Muscle layer of colon (tissue), 2 donors: ENCODE measurements at regions not wholly inside any gene's neighbourhood (a gene's known extent, or its start where the extent isn't known, plus 50 kb on each side); places are given as distances from the start of the nearest gene placed in this dataset.

Experiments
- H3K27ac ChIP-seq: one replicate; pipeline ENCODE4 v1.7.0; 2013; ENCODE audit warnings: low read depth, mild to moderate bottlenecking, low read length, moderate library complexity
- H3K27me3 ChIP-seq, 2 donors: one replicate each; pipeline ENCODE4 v1.7.0; 2013; ENCODE audit warnings: low read length in 2 of 2, mild to moderate bottlenecking in 2 of 2; ENCODE audit not compliant: insufficient read depth in 2 of 2, control insufficient read depth in 1 of 2
- H3K36me3 ChIP-seq: one replicate; pipeline ENCODE4 v1.7.0; 2013; ENCODE audit warnings: mild to moderate bottlenecking, low read length; ENCODE audit not compliant: insufficient read depth
- H3K4me1 ChIP-seq: one replicate; pipeline ENCODE4 v1.7.0; 2013; ENCODE audit warnings: mild to moderate bottlenecking, low read length; ENCODE audit not compliant: insufficient read depth
- H3K4me3 ChIP-seq, 2 donors: one replicate each; pipeline ENCODE4 v1.7.0; 2013; ENCODE audit warnings: low read length in 2 of 2, low read depth in 1 of 2, mild to moderate bottlenecking in 1 of 2, moderate library complexity in 1 of 2
- H3K9ac ChIP-seq: one replicate; pipeline ENCODE4 v1.7.0; 2013; ENCODE audit warnings: low read length
- H3K9me3 ChIP-seq: one replicate; pipeline ENCODE4 v1.7.0; 2013; ENCODE audit warnings: mild to moderate bottlenecking, low read length
- donor health status: abdominal sarcoma.
- donor health status: Adenocarcinoma of cecum.

- Histone ChIP-seq H3K27me3 (no peaks in the 10 kb centered on the region), H3K4me1 (peaks cover 8% of the 10 kb centered on the region), H3K4me3 (no peak overlapping the region), H3K9me3 (no peaks in the 10 kb centered on the region), H3K27ac (no peak overlapping the region), H3K9ac (no peak overlapping the region), H3K36me3 (no peaks in the 10 kb centered on the region)
These were observed 93.0 kb upstream of the IL6 start for GRCh38 chr7:22633954-22634474.

GRCh38 chr7:22633286-22633953 is 93.6 kb upstream of the IL6 start:
- no peak overlapping the region for H3K27ac ChIP-seq
- H3K9me3 ChIP-seq = no peaks in the 10 kb centered on the region
- H3K4me3 ChIP-seq = no peak overlapping the region
- H3K36me3 ChIP-seq = no peaks in the 10 kb centered on the region
- no peaks in the 10 kb centered on the region for H3K27me3 ChIP-seq
- no peak overlapping the region for H3K9ac ChIP-seq
- peaks cover 8% of the 10 kb centered on the region for H3K4me1 ChIP-seq

- H3K9ac ChIP-seq = no peak overlapping the region
- H3K4me1 ChIP-seq = peaks cover 8% of the 10 kb centered on the region
- no peak overlapping the region for H3K27ac ChIP-seq
- H3K9me3 ChIP-seq = no peaks in the 10 kb centered on the region
- H3K27me3 ChIP-seq = no peaks in the 10 kb centered on the region
- H3K36me3 ChIP-seq = no peaks in the 10 kb centered on the region
- H3K4me3 ChIP-seq = no peak overlapping the region
These were observed 94.3 kb upstream of the IL6 start for GRCh38 chr7:22632674-22633073.

GRCh38 chr7:22631730-22632129 is 95.3 kb upstream of the IL6 start:
- no peak overlapping the region for H3K9ac ChIP-seq
- no peak overlapping the region for H3K4me3 ChIP-seq
- H3K4me1 ChIP-seq = peaks cover 8% of the 10 kb centered on the region
- no peaks in the 10 kb centered on the region for H3K36me3 ChIP-seq
- H3K27ac ChIP-seq = no peak overlapping the region
- H3K27me3 ChIP-seq = no peaks in the 10 kb centered on the region
- no peaks in the 10 kb centered on the region for H3K9me3 ChIP-seq

- Histone ChIP-seq H3K27me3 (no peaks in the 10 kb centered on the region), H3K27ac (no peak overlapping the region), H3K4me1 (peaks cover 8% of the 10 kb centered on the region), H3K9ac (no peak overlapping the region), H3K9me3 (no peaks in the 10 kb centered on the region), H3K36me3 (no peaks in the 10 kb centered on the region), H3K4me3 (no peak overlapping the region)
These were observed 96.9 kb upstream of the IL6 start for GRCh38 chr7:22630069-22630468.

- no peaks in the 10 kb centered on the region for H3K27me3 ChIP-seq
- H3K9me3 ChIP-seq = no peaks in the 10 kb centered on the region
- H3K4me3 ChIP-seq = no peak overlapping the region
- peaks cover 7% of the 10 kb centered on the region for H3K4me1 ChIP-seq
- no peaks in the 10 kb centered on the region for H3K36me3 ChIP-seq
- H3K9ac ChIP-seq = no peak overlapping the region
- H3K27ac ChIP-seq = no peak overlapping the region
These were observed 97.9 kb upstream of the IL6 start for GRCh38 chr7:22629056-22629455.

GRCh38 chr7:22628112-22628511 is 98.9 kb upstream of the IL6 start:
- Histone ChIP-seq H3K9me3 (no peaks in the 10 kb centered on the region), H3K27me3 (no peaks in the 10 kb centered on the region), H3K9ac (no peak overlapping the region), H3K36me3 (no peaks in the 10 kb centered on the region), H3K4me3 (no peak overlapping the region), H3K27ac (no peak overlapping the region), H3K4me1 (peaks cover 4% of the 10 kb centered on the region)

GRCh38 chr7:22627136-22627535 is 99.9 kb upstream of the IL6 start:
- Histone ChIP-seq H3K36me3 (no peaks in the 10 kb centered on the region), H3K27ac (no peak overlapping the region), H3K4me3 (no peak overlapping the region), H3K27me3 (no peaks in the 10 kb centered on the region), H3K9me3 (no peaks in the 10 kb centered on the region), H3K9ac (no peak overlapping the region), H3K4me1 (peaks cover 4% of the 10 kb centered on the region)

- H3K9me3 ChIP-seq = no peaks in the 10 kb centered on the region
- no peaks in the 10 kb centered on the region for H3K27me3 ChIP-seq
- H3K4me3 ChIP-seq = no peak overlapping the region
- H3K27ac ChIP-seq = no peak overlapping the region
- H3K9ac ChIP-seq = no peak overlapping the region
- H3K36me3 ChIP-seq = no peaks in the 10 kb centered on the region
- H3K4me1 ChIP-seq = peaks cover 4% of the 10 kb centered on the region
These were observed 101.7 kb upstream of the IL6 start for GRCh38 chr7:22625251-22625650.

GRCh38 chr7:22624781-22625180 is 102.2 kb upstream of the IL6 start:
- Histone ChIP-seq H3K27me3 (no peaks in the 10 kb centered on the region), H3K27ac (no peak overlapping the region), H3K4me1 (peaks cover 4% of the 10 kb centered on the region), H3K36me3 (no peaks in the 10 kb centered on the region), H3K4me3 (no peak overlapping the region), H3K9me3 (no peaks in the 10 kb centered on the region), H3K9ac (no peak overlapping the region)

- no peak overlapping the region for H3K4me3 ChIP-seq
- H3K27me3 ChIP-seq = no peaks in the 10 kb centered on the region
- no peaks in the 10 kb centered on the region for H3K36me3 ChIP-seq
- H3K9me3 ChIP-seq = peaks cover 7% of the 10 kb centered on the region
- no peak overlapping the region for H3K9ac ChIP-seq
- H3K27ac ChIP-seq = no peak overlapping the region
- no peaks in the 10 kb centered on the region for H3K4me1 ChIP-seq
These were observed 104.7 kb upstream of the IL6 start for GRCh38 chr7:22622116-22622785.

GRCh38 chr7:22618528-22618927 is 108.5 kb upstream of the IL6 start:
- no peak overlapping the region for H3K4me3 ChIP-seq
- H3K27me3 ChIP-seq = no peaks in the 10 kb centered on the region

More at GRCh38 chr7:22618528-22618927, 108.5 kb upstream of the IL6 start:
- Histone ChIP-seq H3K27ac (no peak overlapping the region), H3K9ac (no peak overlapping the region), H3K36me3 (no peaks in the 10 kb centered on the region), H3K9me3 (peaks cover 7% of the 10 kb centered on the region), H3K4me1 (no peaks in the 10 kb centered on the region)
